Osteocyte (in vitro differentiated cells): ENCODE measurements at regions not wholly inside any gene's neighbourhood (a gene's known extent, or its start where the extent isn't known, plus 50 kb on each side); places are given as distances from the start of the nearest gene placed in this dataset.

Source experiments
- DNase-seq: peaks from one replicate; pipeline ENCODE4 v3.0.0; 2021; ENCODE audit warnings: mixed read lengths; ENCODE audit not compliant: unreplicated experiment; ENCODE audit errors: extremely low spot score
- H3K27ac Mint-ChIP-seq: one replicate; pipeline ENCODE4 v1.8.0; 2021; ENCODE audit warnings: mild to moderate bottlenecking, mixed read lengths; ENCODE audit not compliant: unreplicated experiment
- H3K27me3 Mint-ChIP-seq: one replicate; pipeline ENCODE4 v1.8.0; 2021; ENCODE audit warnings: mixed read lengths; ENCODE audit not compliant: unreplicated experiment
- H3K36me3 Mint-ChIP-seq: one replicate; pipeline ENCODE4 v1.8.0; 2021; ENCODE audit warnings: mixed read lengths; ENCODE audit not compliant: unreplicated experiment
- H3K4me1 Mint-ChIP-seq: one replicate; pipeline ENCODE4 v1.8.0; 2021; ENCODE audit warnings: mixed read lengths; ENCODE audit not compliant: unreplicated experiment
- H3K4me3 Mint-ChIP-seq: one replicate; pipeline ENCODE4 v1.8.0; 2021; ENCODE audit warnings: mild to moderate bottlenecking, moderate library complexity, mixed read lengths; ENCODE audit not compliant: unreplicated experiment
- H3K9me3 Mint-ChIP-seq: one replicate; pipeline ENCODE4 v1.8.0; 2021; ENCODE audit warnings: mixed read lengths; ENCODE audit not compliant: unreplicated experiment
- TF ChIP-seq, protein P1 (sequence below): fragments of 200-600 bp; sonication (generic); IDR thresholded peaks from 2 replicates; pipeline ENCODE4 v1.5.0; 2021; ENCODE audit warnings: antibody characterized with exemption, mild to moderate bottlenecking, moderate library complexity

DNA sequence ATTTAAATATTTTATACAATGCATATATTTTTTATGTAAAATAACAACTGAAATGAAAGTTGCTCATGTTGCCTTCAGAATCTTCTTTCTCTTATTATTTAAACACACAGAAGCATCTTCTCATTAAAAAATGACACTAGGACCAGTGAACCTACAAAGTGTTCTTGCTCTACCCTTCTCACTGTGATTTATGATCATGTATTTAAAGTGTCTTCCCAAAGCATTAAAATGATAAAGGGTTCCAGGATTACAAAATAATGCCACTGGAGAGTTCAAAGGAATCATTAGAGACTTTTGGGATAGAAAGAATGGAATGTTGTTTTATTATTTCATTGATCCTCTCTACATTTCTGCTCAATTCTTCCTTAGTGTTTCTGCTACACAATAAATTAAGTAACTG, 643.6 kb upstream of the SLITRK1 start:
- no peaks in the 10 kb centered on the region for H3K36me3 Mint-ChIP-seq

DNA sequence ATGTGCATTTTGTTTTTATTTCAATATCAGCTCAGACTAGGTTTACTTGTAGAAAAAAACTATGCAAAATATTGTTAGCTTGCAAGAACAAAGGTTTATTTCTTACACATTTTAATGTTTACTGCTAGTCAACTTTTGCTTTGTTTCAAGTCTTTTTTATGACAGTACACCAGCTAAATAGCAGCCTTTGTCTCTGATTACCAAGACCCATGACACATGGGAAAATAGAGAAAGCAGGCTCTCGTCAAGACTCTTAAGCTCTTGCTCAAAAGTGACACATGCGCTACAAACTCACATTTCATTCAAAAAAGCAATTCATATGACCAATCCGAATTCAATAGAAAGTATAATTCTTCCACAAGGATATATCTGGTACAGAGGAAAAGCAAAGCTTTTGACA, 642.3 kb upstream of the SLITRK1 start:
- Mint-ChIP-seq H3K27ac (no peak overlapping the region), H3K36me3 (no peaks in the 10 kb centered on the region), H3K27me3 (no peaks in the 10 kb centered on the region), H3K4me3 (no peak overlapping the region), H3K4me1 (no peaks in the 10 kb centered on the region), H3K9me3 (no peaks in the 10 kb centered on the region)
- TF ChIP-seq, protein P1, sequence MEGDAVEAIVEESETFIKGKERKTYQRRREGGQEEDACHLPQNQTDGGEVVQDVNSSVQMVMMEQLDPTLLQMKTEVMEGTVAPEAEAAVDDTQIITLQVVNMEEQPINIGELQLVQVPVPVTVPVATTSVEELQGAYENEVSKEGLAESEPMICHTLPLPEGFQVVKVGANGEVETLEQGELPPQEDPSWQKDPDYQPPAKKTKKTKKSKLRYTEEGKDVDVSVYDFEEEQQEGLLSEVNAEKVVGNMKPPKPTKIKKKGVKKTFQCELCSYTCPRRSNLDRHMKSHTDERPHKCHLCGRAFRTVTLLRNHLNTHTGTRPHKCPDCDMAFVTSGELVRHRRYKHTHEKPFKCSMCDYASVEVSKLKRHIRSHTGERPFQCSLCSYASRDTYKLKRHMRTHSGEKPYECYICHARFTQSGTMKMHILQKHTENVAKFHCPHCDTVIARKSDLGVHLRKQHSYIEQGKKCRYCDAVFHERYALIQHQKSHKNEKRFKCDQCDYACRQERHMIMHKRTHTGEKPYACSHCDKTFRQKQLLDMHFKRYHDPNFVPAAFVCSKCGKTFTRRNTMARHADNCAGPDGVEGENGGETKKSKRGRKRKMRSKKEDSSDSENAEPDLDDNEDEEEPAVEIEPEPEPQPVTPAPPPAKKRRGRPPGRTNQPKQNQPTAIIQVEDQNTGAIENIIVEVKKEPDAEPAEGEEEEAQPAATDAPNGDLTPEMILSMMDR, result no peak
- DNase-seq, result no peak

More for the DNA sequence above, 643.6 kb upstream of the SLITRK1 start:
- TF ChIP-seq, protein P1, result no peak
- H3K27ac Mint-ChIP-seq, result no peak overlapping the region
- H3K4me3 Mint-ChIP-seq, result no peak overlapping the region
- no peaks in the 10 kb centered on the region for H3K4me1 Mint-ChIP-seq
- H3K9me3 Mint-ChIP-seq, result no peaks in the 10 kb centered on the region
- no peaks in the 10 kb centered on the region for H3K27me3 Mint-ChIP-seq
- no peak for DNase-seq

DNA sequence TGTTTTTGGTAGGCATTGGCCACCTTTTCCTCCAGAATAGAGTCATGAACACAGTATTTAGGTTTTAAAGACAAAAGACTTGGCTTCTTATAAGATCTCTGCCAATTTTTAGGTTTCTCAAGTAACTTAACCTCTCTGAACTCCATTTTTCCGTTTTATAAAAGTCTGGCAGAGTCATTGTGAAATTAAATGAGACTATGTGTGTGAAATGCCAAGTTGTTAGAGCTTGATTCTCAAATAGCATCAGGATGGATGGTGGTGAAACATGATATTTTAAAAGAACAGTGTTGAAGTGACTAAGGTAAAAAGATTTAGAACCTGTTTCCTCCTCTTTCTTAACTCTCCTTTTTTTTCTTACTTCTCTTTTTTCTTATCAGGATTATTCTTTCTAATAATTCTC, 617.7 kb upstream of the SLITRK1 start:
- Mint-ChIP-seq H3K4me1 (no peaks in the 10 kb centered on the region), H3K27me3 (no peaks in the 10 kb centered on the region), H3K4me3 (no peak overlapping the region), H3K9me3 (no peaks in the 10 kb centered on the region), H3K27ac (no peak overlapping the region), H3K36me3 (no peaks in the 10 kb centered on the region)
- TF ChIP-seq, protein P1, result no peak
- DNase-seq, result no peak

DNA sequence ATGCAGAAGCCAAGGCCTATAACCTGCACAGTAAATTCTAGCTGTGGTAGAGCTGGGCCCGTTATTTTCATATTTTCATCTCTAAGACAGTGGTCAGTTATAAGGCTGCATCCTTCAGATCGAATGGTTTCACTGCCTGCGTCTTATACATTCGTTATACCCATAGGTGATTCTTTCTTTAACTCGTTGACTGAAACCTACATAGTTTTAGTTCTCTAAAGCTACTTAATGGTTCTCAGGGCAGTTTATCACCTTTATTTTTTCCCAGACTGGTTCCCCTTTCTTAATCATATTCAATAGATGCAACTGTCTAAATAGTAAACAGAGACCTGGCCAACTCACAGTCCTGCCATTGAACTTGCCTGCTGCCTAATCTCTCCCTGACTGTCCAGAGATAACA, 615.3 kb upstream of the SLITRK1 start:
- Mint-ChIP-seq H3K27me3 (no peaks in the 10 kb centered on the region), H3K27ac (no peak overlapping the region), H3K4me1 (no peaks in the 10 kb centered on the region), H3K4me3 (no peak overlapping the region), H3K9me3 (no peaks in the 10 kb centered on the region), H3K36me3 (no peaks in the 10 kb centered on the region)
- DNase-seq, result no peak
- TF ChIP-seq, protein P1, result no peak

DNA sequence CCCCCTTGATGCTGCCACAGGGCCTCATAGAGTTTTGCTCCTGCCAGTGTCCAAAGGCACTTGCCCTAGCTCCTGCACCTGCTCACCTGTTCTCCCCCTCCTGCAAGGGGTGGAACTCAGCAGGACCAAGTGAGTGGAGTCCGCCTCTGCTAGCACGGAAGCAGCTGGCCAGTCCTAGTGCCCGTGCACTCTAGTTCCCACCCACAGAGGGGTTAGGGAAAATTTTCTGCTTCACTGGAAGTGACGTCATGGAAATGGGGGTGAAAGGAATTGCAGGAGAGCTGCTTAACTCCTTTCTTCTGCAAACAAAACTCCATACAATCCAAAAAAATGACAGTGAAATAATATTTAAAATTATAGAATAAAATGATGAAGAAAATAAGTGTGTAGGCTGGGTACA, 609.7 kb upstream of the SLITRK1 start:
- TF ChIP-seq, protein P1, result no peak
- Mint-ChIP-seq H3K36me3 (no peaks in the 10 kb centered on the region), H3K27me3 (no peaks in the 10 kb centered on the region), H3K9me3 (no peaks in the 10 kb centered on the region), H3K27ac (no peak overlapping the region), H3K4me3 (no peak overlapping the region), H3K4me1 (no peaks in the 10 kb centered on the region)
- no peak for DNase-seq
